ENCODE measurements at regions not wholly inside any gene's neighbourhood (a gene's known extent, or its start where the extent isn't known, plus 50 kb on each side); places are given as distances from the start of the nearest gene placed in this dataset.

GRCh38 chr12:23093488-23093887, 468.5 kb downstream of the ETNK1 start:
- WGBS, 2 donors, result 67 to 90% methylated on average over 2 of the region's 2 CpGs
- no peak for DNase-seq (ENCODE audit: low spot score in 2 of 2)
- no peak for TF ChIP-seq CTCF (IDR thresholded peaks at IDR 0.05)
- no peak overlapping the region for H3K4me3 ChIP-seq (ENCODE audit: low read depth, poor library complexity, severe bottlenecking)
- intact Hi-C loops (cut with DNase I; ENCODE audit: low total_unique reads), result no loop called here

- WGBS, 2 donors, result 89 to 98% methylated on average over 1 of the region's 1 CpG
- no peak for DNase-seq (ENCODE audit: low spot score in 2 of 2)
- intact Hi-C loops (cut with DNase I; ENCODE audit: low total_unique reads), result no loop called here
- TF ChIP-seq POLR2A (IDR thresholded peaks at IDR 0.05) (no peak), CTCF (IDR thresholded peaks at IDR 0.05) (no peak)
- H3K4me3 ChIP-seq (ENCODE audit: low read depth, poor library complexity, severe bottlenecking), result no peak overlapping the region
Measured at GRCh38 chr12:23096321-23096720, 471.4 kb downstream of the ETNK1 start.

GRCh38 chr12:23098110-23098509, 473.1 kb downstream of the ETNK1 start:
- TF ChIP-seq CTCF (IDR thresholded peaks at IDR 0.05) (no peak), POLR2A (IDR thresholded peaks at IDR 0.05) (no peak)
- DNase-seq (ENCODE audit: low spot score in 2 of 2), result no peak
- intact Hi-C loops (cut with DNase I; ENCODE audit: low total_unique reads), result no loop called here
- no peak overlapping the region for H3K4me3 ChIP-seq (ENCODE audit: low read depth, poor library complexity, severe bottlenecking)
- WGBS, 2 donors, result 75 to 84% methylated on average over 5 of the region's 5 CpGs

- intact Hi-C loops (cut with DNase I; ENCODE audit: low total_unique reads), result no loop called here
- WGBS, 2 donors, result 31 to 34% methylated on average over 3 of the region's 3 CpGs
- no peak overlapping the region for H3K4me3 ChIP-seq (ENCODE audit: low read depth, poor library complexity, severe bottlenecking)
- TF ChIP-seq CTCF (IDR thresholded peaks at IDR 0.05), result no peak
- no peak for TF ChIP-seq POLR2A (IDR thresholded peaks at IDR 0.05)
- DNase-seq (ENCODE audit: low spot score in 2 of 2), result no peak
Measured at GRCh38 chr12:23098517-23098916, 473.5 kb downstream of the ETNK1 start.

GRCh38 chr12:23099104-23099503, 474.1 kb downstream of the ETNK1 start:
- DNase-seq (ENCODE audit: low spot score in 2 of 2), result no peak
- WGBS, 2 donors, result 43 to 54% methylated on average over 5 of the region's 5 CpGs
- TF ChIP-seq CTCF (IDR thresholded peaks at IDR 0.05) (no peak), POLR2A (IDR thresholded peaks at IDR 0.05) (no peak)
- H3K4me3 ChIP-seq (ENCODE audit: low read depth, poor library complexity, severe bottlenecking), result no peak overlapping the region
- intact Hi-C loops (cut with DNase I; ENCODE audit: low total_unique reads), result no loop called here

GRCh38 chr12:23099604-23100003, 474.6 kb downstream of the ETNK1 start:
- no peak for DNase-seq (ENCODE audit: low spot score in 2 of 2)
- TF ChIP-seq CTCF (IDR thresholded peaks at IDR 0.05), result no peak
- no peak for TF ChIP-seq POLR2A (IDR thresholded peaks at IDR 0.05)
- H3K4me3 ChIP-seq (ENCODE audit: low read depth, poor library complexity, severe bottlenecking), result no peak overlapping the region
- intact Hi-C loops (cut with DNase I; ENCODE audit: low total_unique reads), result no loop called here

Measured in lower leg skin (tissue), 4 donors.